ENCODE measurements at regions not wholly inside any gene's neighbourhood (a gene's known extent, or its start where the extent isn't known, plus 50 kb on each side); places are given as distances from the start of the nearest gene placed in this dataset.

GRCh38 chr20:23166563-23166962 lies 80.4 kb upstream of the CD93 start:
- no peak for TF ChIP-seq RAD21 (IDR thresholded peaks at IDR 0.05; ENCODE audit: low read length)
- TF ChIP-seq, protein P1, sequence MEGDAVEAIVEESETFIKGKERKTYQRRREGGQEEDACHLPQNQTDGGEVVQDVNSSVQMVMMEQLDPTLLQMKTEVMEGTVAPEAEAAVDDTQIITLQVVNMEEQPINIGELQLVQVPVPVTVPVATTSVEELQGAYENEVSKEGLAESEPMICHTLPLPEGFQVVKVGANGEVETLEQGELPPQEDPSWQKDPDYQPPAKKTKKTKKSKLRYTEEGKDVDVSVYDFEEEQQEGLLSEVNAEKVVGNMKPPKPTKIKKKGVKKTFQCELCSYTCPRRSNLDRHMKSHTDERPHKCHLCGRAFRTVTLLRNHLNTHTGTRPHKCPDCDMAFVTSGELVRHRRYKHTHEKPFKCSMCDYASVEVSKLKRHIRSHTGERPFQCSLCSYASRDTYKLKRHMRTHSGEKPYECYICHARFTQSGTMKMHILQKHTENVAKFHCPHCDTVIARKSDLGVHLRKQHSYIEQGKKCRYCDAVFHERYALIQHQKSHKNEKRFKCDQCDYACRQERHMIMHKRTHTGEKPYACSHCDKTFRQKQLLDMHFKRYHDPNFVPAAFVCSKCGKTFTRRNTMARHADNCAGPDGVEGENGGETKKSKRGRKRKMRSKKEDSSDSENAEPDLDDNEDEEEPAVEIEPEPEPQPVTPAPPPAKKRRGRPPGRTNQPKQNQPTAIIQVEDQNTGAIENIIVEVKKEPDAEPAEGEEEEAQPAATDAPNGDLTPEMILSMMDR (conservative IDR thresholded peaks at IDR 0.05; ENCODE audit: low read depth, low read length), result no peak
- TF ChIP-seq MXI1 (IDR thresholded peaks at IDR 0.05; ENCODE audit: borderline replicate concordance, low read depth, low read length), result no peak
- no peak for TF ChIP-seq POLR2A (IDR thresholded peaks at IDR 0.05; ENCODE audit: low read depth, low read length)
